Stimulated activated effector memory CD8-positive, alpha-beta T cell treated with anti-CD3 and anti-CD28 coated beads, Interleukin-12 subunit alpha, Interleukin-12 subunit beta, amount 100 ng/mL, for 72 hours (primary cell): ENCODE measurements at regions not wholly inside any gene's neighbourhood (a gene's known extent, or its start where the extent isn't known, plus 50 kb on each side); places are given as distances from the start of the nearest gene placed in this dataset.

Experiments
- ATAC-seq: fragments of 150-1000 bp; cut with Tn5 transposase; 2 replicates; pipeline ENCODE4 v1.10.0; 2021
- DNase-seq, 2 donors: peaks; one replicate each; pipeline ENCODE4 v3.0.0; 2021 to 2022; ENCODE audit warnings: low spot score in 2 of 2
- H3K27ac Mint-ChIP-seq: one replicate; pipeline ENCODE4 v1.8.0; 2022; ENCODE audit warnings: mild to moderate bottlenecking, mixed read lengths
- H3K36me3 Mint-ChIP-seq: one replicate; pipeline ENCODE4 v1.8.0; 2022; ENCODE audit warnings: mild to moderate bottlenecking, mixed read lengths
- H3K4me1 Mint-ChIP-seq: one replicate; pipeline ENCODE4 v1.8.0; 2022; ENCODE audit warnings: mixed read lengths
- H3K4me3 Mint-ChIP-seq: one replicate; pipeline ENCODE4 v1.8.0; 2022; ENCODE audit warnings: mild to moderate bottlenecking, mixed read lengths
- H3K9me3 Mint-ChIP-seq: one replicate; pipeline ENCODE4 v1.8.0; 2022; ENCODE audit warnings: mixed read lengths

DNA sequence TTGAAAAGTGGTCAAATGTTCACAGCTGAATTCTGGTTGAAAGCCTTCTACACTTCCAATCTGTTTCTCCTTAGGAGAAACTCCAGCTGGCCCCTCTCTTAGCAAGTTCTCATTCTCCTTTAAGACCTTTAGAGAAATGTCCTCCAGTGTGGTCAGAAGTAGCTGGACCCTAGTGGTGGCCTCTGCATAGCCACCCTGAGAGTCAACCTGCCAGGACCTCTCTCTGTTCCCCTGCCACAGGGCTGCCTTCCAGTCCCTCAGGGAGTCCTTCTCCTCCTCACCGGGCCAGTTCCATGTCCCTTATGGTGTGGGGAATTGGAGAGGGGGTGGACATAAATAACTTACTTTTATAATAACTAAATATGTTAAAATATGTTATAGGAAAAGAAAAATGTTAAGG lies 200.9 kb upstream of the PKDCC start:
- no peaks in the 10 kb centered on the region for H3K36me3 Mint-ChIP-seq

DNA sequence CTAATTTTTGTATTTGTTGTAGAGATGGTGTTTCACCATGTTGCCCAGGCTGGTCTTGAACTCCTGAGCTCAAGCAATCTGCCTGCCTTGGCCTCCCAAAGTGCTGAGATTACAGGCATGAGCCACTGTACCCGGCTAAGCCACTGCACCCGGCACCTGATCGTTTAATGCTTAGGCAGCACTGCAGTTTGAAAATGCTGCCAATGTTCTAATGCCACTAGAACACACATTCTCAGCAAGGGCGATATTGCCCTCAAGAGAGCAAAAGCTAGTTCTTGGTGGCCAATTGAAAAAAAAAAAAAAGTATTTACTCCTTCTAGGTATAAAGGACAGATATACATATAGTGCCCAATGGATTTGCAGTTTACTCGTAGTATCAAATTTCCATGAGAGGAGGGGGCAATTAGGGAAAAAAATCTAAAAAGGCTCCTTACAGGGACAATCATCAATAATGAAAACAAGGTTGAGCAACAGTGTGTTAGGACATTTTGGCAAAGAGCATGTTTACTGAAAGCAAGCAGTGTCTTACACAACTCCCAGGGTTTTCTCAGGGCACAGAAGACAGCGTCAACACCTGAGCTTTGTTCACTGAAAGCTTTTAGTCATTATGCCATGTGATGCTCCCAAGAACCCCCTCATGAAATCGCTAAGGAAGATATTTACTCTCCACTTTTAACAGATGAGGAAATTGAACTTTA lies 199.9 kb upstream of the PKDCC start:
- H3K27ac Mint-ChIP-seq = no peak overlapping the region
- no peaks in the 10 kb centered on the region for H3K4me1 Mint-ChIP-seq
- no peak for ATAC-seq

More for the DNA sequence above, 200.9 kb upstream of the PKDCC start:
- no peak for DNase-seq
- Mint-ChIP-seq H3K4me3 (no peak overlapping the region), H3K9me3 (no peaks in the 10 kb centered on the region), H3K4me1 (no peaks in the 10 kb centered on the region), H3K27ac (no peak overlapping the region)
- ATAC-seq = no peak

DNA sequence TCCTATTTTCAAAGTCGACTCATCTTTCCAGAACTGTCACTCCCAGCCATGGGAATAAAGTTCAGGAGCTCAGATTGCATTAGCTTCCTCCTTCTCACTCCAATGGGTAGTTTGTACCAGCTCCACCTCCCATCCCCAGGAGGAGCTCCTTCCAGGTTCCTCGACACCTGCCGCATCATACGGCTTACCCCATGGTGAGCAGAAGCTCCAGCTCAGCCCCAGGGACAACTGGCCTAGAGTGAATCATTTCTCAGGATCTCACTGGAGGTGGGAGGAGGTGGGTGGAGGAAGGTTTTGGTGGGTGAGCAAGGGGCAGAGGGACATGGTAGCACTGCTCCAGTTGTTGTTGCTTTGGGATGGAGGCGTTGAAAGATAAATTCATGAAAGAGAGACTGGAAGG lies 196.3 kb upstream of the PKDCC start:
- no peak overlapping the region for H3K4me3 Mint-ChIP-seq
- no peaks in the 10 kb centered on the region for H3K9me3 Mint-ChIP-seq
- H3K4me1 Mint-ChIP-seq = no peaks in the 10 kb centered on the region
- DNase-seq (no peak), ATAC-seq (no peak)
- H3K27ac Mint-ChIP-seq = no peak overlapping the region
- H3K36me3 Mint-ChIP-seq = no peaks in the 10 kb centered on the region

More for the DNA sequence above, 199.9 kb upstream of the PKDCC start:
- no peak overlapping the region for H3K4me3 Mint-ChIP-seq
- DNase-seq = no peak
- no peaks in the 10 kb centered on the region for H3K36me3 Mint-ChIP-seq
- H3K9me3 Mint-ChIP-seq = no peaks in the 10 kb centered on the region

DNA sequence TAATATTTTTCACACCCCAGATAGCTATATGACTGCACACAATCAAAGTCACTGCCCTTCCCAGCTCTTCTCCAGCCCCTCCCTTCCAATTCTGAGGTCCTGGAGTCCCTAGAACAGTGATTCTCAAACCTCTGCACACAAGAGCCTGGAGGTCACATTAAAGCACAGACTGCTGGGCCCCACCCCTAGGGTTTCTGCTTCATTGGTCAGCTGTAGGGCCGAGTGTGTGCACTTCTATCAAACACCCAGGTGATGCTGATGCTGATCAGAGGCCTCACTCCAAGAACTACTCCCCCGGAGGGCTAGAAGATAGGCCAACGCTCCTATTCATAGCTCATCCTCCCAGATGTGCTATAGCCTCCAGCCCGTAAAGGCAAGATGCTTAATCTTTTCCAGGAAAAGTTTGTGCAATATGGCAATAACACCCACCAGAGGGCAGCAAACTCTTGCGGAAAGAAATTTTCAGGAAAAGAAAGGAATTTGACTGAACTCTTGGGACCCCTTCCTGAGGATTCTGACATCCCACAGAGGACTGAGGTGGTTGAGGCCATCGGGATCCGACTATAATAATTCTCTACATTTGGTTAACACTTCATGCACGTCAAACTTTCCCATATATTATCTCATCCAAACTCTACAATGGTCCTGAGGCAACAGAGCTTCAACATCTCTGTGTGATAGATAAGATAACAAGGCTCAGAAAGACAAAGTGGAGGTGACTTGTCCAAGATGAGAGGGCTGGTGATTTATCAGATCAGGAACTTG lies 194.2 kb upstream of the PKDCC start:
- no peaks in the 10 kb centered on the region for H3K9me3 Mint-ChIP-seq
- H3K36me3 Mint-ChIP-seq = no peaks in the 10 kb centered on the region
- DNase-seq = no peak
- no peak overlapping the region for H3K4me3 Mint-ChIP-seq
- no peaks in the 10 kb centered on the region for H3K4me1 Mint-ChIP-seq
- peak; percentile 22 for ATAC-seq
- H3K27ac Mint-ChIP-seq = no peak overlapping the region

DNA sequence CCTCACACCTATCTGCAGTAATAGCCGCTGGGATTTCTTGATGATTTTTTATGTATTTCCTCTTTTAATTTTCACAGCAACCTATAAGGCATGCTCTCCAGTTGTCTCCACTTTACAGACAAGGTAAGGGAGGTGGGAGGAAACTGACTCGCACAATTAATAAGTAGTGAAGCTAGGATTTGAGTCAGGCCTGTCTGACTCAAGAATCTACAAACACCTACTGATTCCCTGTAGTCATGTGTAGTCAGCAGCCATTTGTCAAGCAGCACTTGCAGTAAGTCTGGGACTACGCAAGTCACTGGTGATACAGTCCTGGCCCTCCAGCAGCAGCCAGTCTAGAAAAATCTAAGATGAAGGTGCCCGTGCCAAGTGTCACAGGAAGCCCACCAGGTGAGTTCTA lies 193.6 kb upstream of the PKDCC start:
- H3K4me3 Mint-ChIP-seq = no peak overlapping the region
- ATAC-seq (peak; percentile 96), DNase-seq (no peak)
- H3K4me1 Mint-ChIP-seq = no peaks in the 10 kb centered on the region
- no peak overlapping the region for H3K27ac Mint-ChIP-seq
- no peaks in the 10 kb centered on the region for H3K9me3 Mint-ChIP-seq
- no peaks in the 10 kb centered on the region for H3K36me3 Mint-ChIP-seq

DNA sequence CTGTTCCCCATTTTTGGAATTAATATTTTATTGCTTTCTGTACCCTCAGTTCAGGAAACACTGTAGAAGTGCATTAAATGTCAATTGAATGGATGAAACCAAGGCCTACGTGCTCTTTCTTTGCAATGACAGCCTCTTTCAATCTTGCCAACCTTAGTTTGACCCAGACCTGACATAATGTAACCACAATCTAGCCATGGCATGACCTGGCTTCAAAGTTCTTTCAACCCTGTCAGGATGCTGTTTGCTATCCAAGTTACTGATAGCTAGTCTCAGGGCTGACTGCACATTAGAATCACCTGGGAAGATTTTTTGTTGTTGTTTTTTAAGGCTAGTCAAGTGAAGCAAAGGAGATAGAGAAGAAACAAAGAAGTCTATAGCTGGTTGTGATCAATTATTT lies 190.9 kb upstream of the PKDCC start:
- Mint-ChIP-seq H3K36me3 (no peaks in the 10 kb centered on the region), H3K4me1 (no peaks in the 10 kb centered on the region), H3K4me3 (no peak overlapping the region), H3K9me3 (no peaks in the 10 kb centered on the region), H3K27ac (no peak overlapping the region)
- no peak for ATAC-seq
- DNase-seq = no peak

DNA sequence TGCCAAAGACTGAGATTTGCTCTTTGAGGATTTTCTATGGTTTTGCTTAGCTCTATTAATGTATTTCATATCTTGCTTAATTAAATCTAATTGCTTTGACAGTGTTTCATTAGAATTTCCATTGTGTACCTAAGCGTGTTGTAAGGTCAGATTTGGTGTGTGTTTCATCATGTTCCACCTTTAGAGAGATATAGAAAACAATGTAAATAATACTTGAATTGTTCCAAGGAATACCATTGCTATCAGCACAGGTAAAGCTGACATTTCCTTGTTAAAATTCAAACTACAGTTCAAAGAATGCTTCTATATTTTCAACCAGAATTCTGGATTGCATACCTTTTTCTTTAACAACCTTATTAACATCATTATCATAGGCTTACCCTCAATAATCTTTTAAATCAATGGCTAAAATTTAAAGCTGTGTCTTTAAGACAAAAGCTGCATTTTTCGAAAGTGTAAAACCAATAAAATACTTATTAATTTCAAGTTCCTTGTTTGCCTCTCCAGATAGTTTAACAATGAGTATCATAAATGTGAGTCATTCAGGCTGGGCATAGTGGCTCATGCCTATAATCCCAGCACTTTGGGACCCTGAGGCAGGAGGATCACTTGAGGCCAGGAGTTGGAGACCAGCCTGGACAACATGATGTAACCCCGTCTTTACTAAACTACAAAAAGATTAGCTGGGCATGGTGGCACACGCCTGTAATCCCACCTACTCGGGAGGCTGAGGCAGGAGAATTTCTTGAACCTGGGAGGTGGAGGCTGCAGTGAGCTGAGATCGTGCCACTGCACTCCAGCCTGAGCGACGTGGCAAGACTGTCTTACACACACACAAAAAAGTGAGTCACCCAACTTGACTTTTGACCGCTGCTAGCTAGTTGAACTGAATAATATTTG lies 188.0 kb upstream of the PKDCC start:
- H3K36me3 Mint-ChIP-seq = no peaks in the 10 kb centered on the region
- ATAC-seq (no peak), DNase-seq (no peak)
- no peaks in the 10 kb centered on the region for H3K9me3 Mint-ChIP-seq
- H3K27ac Mint-ChIP-seq = no peak overlapping the region
- no peak overlapping the region for H3K4me3 Mint-ChIP-seq
- no peaks in the 10 kb centered on the region for H3K4me1 Mint-ChIP-seq

DNA sequence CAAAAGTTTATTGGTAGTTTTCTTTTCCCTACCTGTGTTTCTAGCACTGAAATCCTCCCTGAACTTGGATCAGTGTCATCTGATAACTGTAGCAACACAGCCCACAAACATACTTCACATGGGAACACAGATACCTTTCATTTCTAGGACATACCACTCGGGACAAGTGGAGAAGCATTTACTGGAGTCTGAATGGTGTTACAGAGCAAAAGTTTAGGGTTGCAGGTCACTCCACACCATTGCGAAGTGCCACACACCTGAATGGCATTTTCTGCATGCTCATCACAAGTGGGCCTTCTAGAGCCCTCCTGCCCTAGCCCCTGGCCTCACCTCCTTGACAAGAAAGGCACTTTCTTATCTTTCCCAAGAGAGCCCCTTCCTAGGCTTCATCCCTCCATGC lies 184.8 kb upstream of the PKDCC start:
- H3K36me3 Mint-ChIP-seq = no peaks in the 10 kb centered on the region
- DNase-seq (no peak), ATAC-seq (no peak)
- peaks cover 5% of the 10 kb centered on the region for H3K4me1 Mint-ChIP-seq
- H3K27ac Mint-ChIP-seq = no peak overlapping the region
- no peaks in the 10 kb centered on the region for H3K9me3 Mint-ChIP-seq
- no peak overlapping the region for H3K4me3 Mint-ChIP-seq

DNA sequence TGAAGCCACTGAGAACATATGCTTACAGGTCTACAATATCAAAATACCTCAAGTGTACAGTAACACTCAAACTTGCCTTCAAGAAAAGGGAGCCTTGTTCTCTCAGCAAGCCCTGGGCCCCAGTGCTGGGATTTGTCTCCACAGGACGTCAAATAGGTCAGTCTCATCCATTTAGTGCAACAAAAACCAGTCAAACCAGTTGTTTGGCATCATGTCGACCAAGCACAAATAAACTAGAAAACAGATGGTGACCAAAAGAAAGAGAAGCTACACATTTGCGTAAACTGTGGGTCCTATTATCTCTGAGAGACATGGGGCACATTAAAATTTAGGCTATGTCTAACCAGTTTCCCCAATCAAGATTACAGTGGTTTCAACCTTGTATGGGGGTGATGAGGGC lies 182.6 kb upstream of the PKDCC start:
- Mint-ChIP-seq H3K27ac (no peak overlapping the region), H3K9me3 (no peaks in the 10 kb centered on the region), H3K36me3 (no peaks in the 10 kb centered on the region), H3K4me1 (peaks cover 16% of the 10 kb centered on the region), H3K4me3 (no peak overlapping the region)
- no peak for DNase-seq
- ATAC-seq = no peak

DNA sequence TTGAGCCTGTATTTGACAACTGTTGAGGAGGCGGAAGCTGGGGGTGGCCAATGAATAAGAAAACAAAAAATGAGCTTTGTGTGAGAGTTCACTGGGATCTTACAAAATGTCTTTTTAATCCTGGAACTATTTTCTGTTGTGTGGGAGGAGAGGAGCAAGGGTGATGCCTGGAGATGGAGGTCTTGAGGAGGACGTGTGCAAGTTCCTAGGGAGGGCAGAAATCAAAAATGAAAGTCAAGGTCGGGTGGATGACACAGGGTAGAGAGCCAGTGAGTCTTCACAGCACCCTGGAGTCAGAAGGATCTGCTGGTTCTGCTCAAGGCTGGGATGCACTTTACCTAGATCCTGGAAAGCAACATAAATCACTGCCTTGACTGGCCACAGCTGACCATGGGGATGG lies 180.3 kb upstream of the PKDCC start:
- H3K27ac Mint-ChIP-seq = no peak overlapping the region
- peaks cover 32% of the 10 kb centered on the region for H3K4me1 Mint-ChIP-seq
- peak overlapping the region; percentile 34 for H3K4me3 Mint-ChIP-seq
- H3K36me3 Mint-ChIP-seq = no peaks in the 10 kb centered on the region
- DNase-seq (no peak), ATAC-seq (peak; percentile 47)
- H3K9me3 Mint-ChIP-seq = no peaks in the 10 kb centered on the region

DNA sequence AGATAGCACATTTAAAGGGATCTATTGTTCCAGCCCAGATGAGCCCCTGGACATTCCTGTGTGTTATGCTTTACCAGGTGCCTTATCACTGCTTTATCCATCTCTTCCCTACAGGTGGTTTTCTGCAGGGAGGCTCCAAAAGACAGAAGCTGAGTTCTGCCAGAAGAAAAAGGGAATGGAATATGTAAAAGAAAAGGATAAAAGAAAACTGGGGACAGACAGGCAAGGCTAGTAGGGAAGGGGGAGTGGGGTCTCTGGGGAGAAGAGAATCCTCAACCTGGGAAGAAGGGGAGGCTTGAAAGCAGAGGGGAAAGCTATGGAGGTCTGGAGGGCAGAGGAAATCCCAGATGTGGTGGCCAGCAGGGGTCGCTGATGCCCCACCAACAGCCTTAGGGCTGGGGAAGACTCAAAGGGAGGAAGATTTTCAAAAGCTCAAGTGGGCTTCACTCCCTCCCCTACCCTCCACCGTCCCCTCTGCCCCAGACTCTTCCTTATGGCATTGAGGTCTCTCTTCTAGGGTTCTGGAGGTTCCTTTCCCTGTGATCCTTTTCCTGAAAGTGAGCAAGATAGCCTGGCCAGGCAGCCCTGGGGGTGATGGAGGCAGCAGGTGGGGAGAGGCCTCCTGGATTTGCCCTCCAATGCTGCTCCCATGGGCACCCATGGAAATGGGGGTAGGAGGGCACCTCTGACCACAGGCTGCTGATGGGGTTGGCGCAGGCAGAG lies 178.1 kb upstream of the PKDCC start:
- peak; percentile 66 to 88 for DNase-seq
- peak; percentile 80 for ATAC-seq
- H3K36me3 Mint-ChIP-seq = no peaks in the 10 kb centered on the region
- H3K4me1 Mint-ChIP-seq = peaks cover 41% of the 10 kb centered on the region
- no peaks in the 10 kb centered on the region for H3K9me3 Mint-ChIP-seq
- peak overlapping the region; percentile 27 for H3K27ac Mint-ChIP-seq
- H3K4me3 Mint-ChIP-seq = no peak overlapping the region

DNA sequence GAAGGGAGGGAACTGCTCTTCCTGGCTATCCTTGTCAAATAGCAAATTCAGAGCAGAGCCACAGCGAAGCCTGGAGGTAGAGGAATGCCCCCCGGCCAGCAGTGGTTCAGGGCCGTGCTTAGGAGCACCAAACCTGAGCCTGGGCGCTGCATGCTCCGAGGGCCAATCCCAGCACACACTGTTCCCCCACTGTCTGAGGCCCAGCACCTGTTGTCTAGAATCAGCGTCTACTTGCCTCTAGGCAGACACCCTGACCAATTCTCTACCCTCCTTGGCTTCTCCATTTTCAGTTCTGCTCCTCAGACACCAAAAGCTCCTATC lies 177.6 kb upstream of the PKDCC start:
- no peak for ATAC-seq

DNA sequence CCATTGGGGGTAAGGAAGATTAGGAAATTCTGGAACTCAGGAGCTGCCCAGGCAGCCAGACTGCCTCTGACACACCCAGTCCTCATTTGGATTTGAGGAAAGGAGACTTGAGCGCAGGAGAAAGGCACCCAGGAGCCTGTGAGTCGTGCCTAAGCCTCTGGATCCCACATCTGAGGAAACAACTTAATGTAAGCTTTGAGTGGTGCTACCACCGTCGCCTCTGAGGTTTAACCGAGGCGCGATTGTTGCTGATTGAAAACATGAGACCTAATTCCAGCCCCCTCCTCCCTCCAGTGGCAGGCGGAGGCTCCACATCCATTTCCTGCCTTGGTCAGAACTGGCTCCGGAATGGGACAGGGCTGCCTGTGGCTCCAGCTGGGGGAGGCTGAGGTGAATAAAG lies 176.7 kb upstream of the PKDCC start:
- Mint-ChIP-seq H3K36me3 (no peaks in the 10 kb centered on the region), H3K27ac (no peak overlapping the region), H3K9me3 (no peaks in the 10 kb centered on the region), H3K4me3 (no peak overlapping the region), H3K4me1 (peaks cover 41% of the 10 kb centered on the region)
- no peak for ATAC-seq
- DNase-seq = no peak

More for the DNA sequence above, 177.6 kb upstream of the PKDCC start:
- Mint-ChIP-seq H3K9me3 (no peaks in the 10 kb centered on the region), H3K4me3 (no peak overlapping the region), H3K36me3 (no peaks in the 10 kb centered on the region), H3K4me1 (peaks cover 41% of the 10 kb centered on the region), H3K27ac (no peak overlapping the region)
- no peak for DNase-seq

DNA sequence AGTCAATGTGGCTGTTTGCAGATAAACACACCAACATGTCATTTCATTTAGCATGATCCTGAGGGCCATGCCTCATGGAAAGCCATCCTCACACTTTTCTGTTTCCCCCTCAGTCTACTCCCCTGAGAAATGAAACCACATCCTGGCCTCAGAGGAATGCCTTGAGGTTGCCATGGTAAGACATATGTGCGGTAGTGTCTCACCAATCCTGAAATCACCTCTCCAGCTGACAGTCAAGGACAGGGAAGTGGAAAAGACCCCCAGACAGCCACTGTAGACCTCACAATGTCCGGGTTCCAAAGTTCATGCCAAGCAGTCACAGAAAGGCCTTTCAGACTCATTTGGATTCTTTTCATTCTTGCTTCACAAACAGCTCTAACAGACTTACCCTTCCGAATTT lies 175.2 kb upstream of the PKDCC start:
- H3K4me3 Mint-ChIP-seq = no peak overlapping the region
- no peaks in the 10 kb centered on the region for H3K9me3 Mint-ChIP-seq
- peaks cover 37% of the 10 kb centered on the region for H3K4me1 Mint-ChIP-seq
- DNase-seq (no peak), ATAC-seq (no peak)
- H3K27ac Mint-ChIP-seq = no peak overlapping the region
- no peaks in the 10 kb centered on the region for H3K36me3 Mint-ChIP-seq
